HG02943 (cell line): ENCODE measurements at regions not wholly inside any gene's neighbourhood (a gene's known extent, or its start where the extent isn't known, plus 50 kb on each side); places are given as distances from the start of the nearest gene placed in this dataset.
"Not testable (repeated sequence)": the region's sequence is repeated elsewhere in the genome, so short reads cannot be mapped to it uniquely, and the experiment has no call there.

Experiments used
- ATAC-seq: cut with Tn5 transposase; IDR thresholded peaks from one replicate; pipeline ENCODE4 v1.9.1; 2021; ENCODE audit warnings: mild to moderate bottlenecking, low read depth, moderate library complexity; ENCODE audit not compliant: unreplicated experiment

- no peak for ATAC-seq
These were observed 165.8 kb downstream of the RPIA start for GRCh38 chr2:88857274-88857741.

- ATAC-seq = no peak
These were observed 166.5 kb downstream of the RPIA start for GRCh38 chr2:88857951-88858411.

- ATAC-seq = no peak
These were observed 168.0 kb downstream of the RPIA start for GRCh38 chr2:88859461-88859860.

GRCh38 chr2:88860421-88861075 is 169.1 kb downstream of the RPIA start:
- ATAC-seq = no peak

- ATAC-seq = no peak
These were observed 174.4 kb downstream of the RPIA start for GRCh38 chr2:88865801-88866371.

- ATAC-seq = no peak
These were observed 175.3 kb downstream of the RPIA start for GRCh38 chr2:88866756-88867155.

- ATAC-seq = no peak
These were observed 177.4 kb downstream of the RPIA start for GRCh38 chr2:88868861-88869260.

GRCh38 chr2:88870267-88870839 is 178.9 kb downstream of the RPIA start:
- ATAC-seq = no peak

- ATAC-seq = no peak
These were observed 179.9 kb downstream of the RPIA start for GRCh38 chr2:88871336-88871735.

- ATAC-seq = no peak
These were observed 182.1 kb downstream of the RPIA start for GRCh38 chr2:88873620-88874019.

- ATAC-seq = no peak
These were observed 182.7 kb downstream of the RPIA start for GRCh38 chr2:88874063-88874657.

GRCh38 chr2:88875736-88876135 is 184.3 kb downstream of the RPIA start:
- ATAC-seq = no peak

GRCh38 chr2:88880441-88880953 is 189.0 kb downstream of the RPIA start:
- ATAC-seq = no peak

GRCh38 chr2:88885275-88885674 is 193.8 kb downstream of the RPIA start:
- no peak for ATAC-seq

GRCh38 chr2:88885679-88886416 is 194.4 kb downstream of the RPIA start:
- ATAC-seq = no peak

- ATAC-seq = not testable (repeated sequence)
These were observed 196.0 kb downstream of the RPIA start for GRCh38 chr2:88887466-88887865.

GRCh38 chr2:88892207-88892606 is 200.7 kb downstream of the RPIA start:
- ATAC-seq = no peak

GRCh38 chr2:88892788-88893187 is 201.3 kb downstream of the RPIA start:
- ATAC-seq = no peak

- no peak for ATAC-seq
These were observed 205.5 kb downstream of the RPIA start for GRCh38 chr2:88896971-88897370.

- ATAC-seq = no peak
These were observed 206.2 kb downstream of the RPIA start for GRCh38 chr2:88897715-88898114.
